HG03460 (cell line): ENCODE measurements at regions not wholly inside any gene's neighbourhood (a gene's known extent, or its start where the extent isn't known, plus 50 kb on each side); places are given as distances from the start of the nearest gene placed in this dataset.

Source experiments
- ATAC-seq: cut with Tn5 transposase; IDR thresholded peaks from one replicate; pipeline ENCODE4 v1.9.1; 2021; ENCODE audit not compliant: unreplicated experiment

GRCh38 chr20:10802236-10802635 lies 128.4 kb upstream of the JAG1 start:
- no peak for ATAC-seq

GRCh38 chr20:10805764-10806163 lies 132.0 kb upstream of the JAG1 start:
- ATAC-seq = no peak

GRCh38 chr20:10806539-10806938 lies 132.7 kb upstream of the JAG1 start:
- ATAC-seq = no peak

GRCh38 chr20:10807013-10807412 lies 133.2 kb upstream of the JAG1 start:
- ATAC-seq = no peak

- ATAC-seq = no peak
Observed at GRCh38 chr20:10812759-10813327, 139.0 kb upstream of the JAG1 start.

GRCh38 chr20:10823585-10823984 lies 149.8 kb upstream of the JAG1 start:
- ATAC-seq = no peak

- ATAC-seq = no peak
Observed at GRCh38 chr20:10824750-10825500, 151.1 kb upstream of the JAG1 start.

GRCh38 chr20:10826111-10826510 lies 152.3 kb upstream of the JAG1 start:
- no peak for ATAC-seq

- ATAC-seq = no peak
Observed at GRCh38 chr20:10828180-10828579, 154.4 kb upstream of the JAG1 start.

GRCh38 chr20:10832141-10832540 lies 158.3 kb upstream of the JAG1 start:
- no peak for ATAC-seq

- ATAC-seq = no peak
Observed at GRCh38 chr20:10837901-10838300, 164.1 kb upstream of the JAG1 start.

GRCh38 chr20:10842116-10842515 lies 168.3 kb upstream of the JAG1 start:
- no peak for ATAC-seq

GRCh38 chr20:10843146-10843711 lies 169.4 kb upstream of the JAG1 start:
- no peak for ATAC-seq

- no peak for ATAC-seq
Observed at GRCh38 chr20:10846766-10847165, 173.0 kb upstream of the JAG1 start.

GRCh38 chr20:10848810-10849370 lies 175.1 kb upstream of the JAG1 start:
- ATAC-seq = no peak

GRCh38 chr20:10853176-10853575 lies 179.4 kb upstream of the JAG1 start:
- no peak for ATAC-seq

GRCh38 chr20:10853731-10854130 lies 179.9 kb upstream of the JAG1 start:
- ATAC-seq = no peak

- no peak for ATAC-seq
Observed at GRCh38 chr20:10854976-10855375, 181.2 kb upstream of the JAG1 start.

- ATAC-seq = no peak
Observed at GRCh38 chr20:10855778-10856177, 182.0 kb upstream of the JAG1 start.

GRCh38 chr20:10856237-10857015 lies 182.6 kb upstream of the JAG1 start:
- no peak for ATAC-seq

- no peak for ATAC-seq
Observed at GRCh38 chr20:10857352-10858070, 183.7 kb upstream of the JAG1 start.
